ENCODE measurements at regions not wholly inside any gene's neighbourhood (a gene's known extent, or its start where the extent isn't known, plus 50 kb on each side); places are given as distances from the start of the nearest gene placed in this dataset.

DNA sequence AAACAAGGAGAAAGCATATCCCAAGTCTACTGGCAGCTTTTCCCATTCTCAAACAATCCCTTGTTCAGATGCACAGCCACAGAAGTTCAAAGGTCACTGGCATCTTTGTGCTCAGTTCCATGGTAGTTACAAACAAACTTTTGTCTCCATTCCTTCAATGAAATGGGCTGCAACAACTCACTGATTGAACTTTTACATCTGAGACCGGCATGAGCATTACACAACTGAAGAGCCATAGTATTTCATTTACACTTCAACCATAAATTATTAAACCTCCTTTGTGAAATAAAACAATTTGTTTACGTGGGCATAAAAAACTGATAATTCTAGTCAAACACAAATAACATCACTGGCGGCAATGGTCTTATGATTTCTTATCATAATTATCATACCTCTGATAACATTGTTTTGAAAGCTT lies 67.8 kb upstream of the ARHGAP32 start (continued):
- TF ChIP-seq, protein P1, sequence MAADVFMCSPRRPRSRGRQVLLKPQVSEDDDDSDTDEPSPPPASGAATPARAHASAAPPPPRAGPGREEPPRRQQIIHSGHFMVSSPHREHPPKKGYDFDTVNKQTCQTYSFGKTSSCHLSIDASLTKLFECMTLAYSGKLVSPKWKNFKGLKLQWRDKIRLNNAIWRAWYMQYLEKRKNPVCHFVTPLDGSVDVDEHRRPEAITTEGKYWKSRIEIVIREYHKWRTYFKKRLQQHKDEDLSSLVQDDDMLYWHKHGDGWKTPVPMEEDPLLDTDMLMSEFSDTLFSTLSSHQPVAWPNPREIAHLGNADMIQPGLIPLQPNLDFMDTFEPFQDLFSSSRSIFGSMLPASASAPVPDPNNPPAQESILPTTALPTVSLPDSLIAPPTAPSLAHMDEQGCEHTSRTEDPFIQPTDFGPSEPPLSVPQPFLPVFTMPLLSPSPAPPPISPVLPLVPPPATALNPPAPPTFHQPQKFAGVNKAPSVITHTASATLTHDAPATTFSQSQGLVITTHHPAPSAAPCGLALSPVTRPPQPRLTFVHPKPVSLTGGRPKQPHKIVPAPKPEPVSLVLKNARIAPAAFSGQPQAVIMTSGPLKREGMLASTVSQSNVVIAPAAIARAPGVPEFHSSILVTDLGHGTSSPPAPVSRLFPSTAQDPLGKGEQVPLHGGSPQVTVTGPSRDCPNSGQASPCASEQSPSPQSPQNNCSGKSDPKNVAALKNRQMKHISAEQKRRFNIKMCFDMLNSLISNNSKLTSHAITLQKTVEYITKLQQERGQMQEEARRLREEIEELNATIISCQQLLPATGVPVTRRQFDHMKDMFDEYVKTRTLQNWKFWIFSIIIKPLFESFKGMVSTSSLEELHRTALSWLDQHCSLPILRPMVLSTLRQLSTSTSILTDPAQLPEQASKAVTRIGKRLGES (CRISPR knock-in tag; IDR thresholded peaks at IDR 0.05; ENCODE audit: borderline replicate concordance) = no peak
- TF ChIP-seq, protein P2, sequence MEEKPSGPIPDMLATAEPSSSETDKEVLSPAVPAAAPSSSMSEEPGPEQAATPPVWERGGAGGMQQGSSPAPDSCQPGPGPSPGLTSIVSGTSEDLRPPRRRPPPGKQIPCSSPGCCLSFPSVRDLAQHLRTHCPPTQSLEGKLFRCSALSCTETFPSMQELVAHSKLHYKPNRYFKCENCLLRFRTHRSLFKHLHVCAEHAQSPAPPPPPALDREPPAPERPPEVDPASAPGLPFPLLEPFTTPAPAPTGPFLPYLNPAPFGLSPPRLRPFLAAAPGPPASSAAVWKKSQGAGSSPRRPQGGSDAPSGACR (CRISPR knock-in tag; IDR thresholded peaks at IDR 0.05) = no peak
- TF ChIP-seq, protein P3, sequence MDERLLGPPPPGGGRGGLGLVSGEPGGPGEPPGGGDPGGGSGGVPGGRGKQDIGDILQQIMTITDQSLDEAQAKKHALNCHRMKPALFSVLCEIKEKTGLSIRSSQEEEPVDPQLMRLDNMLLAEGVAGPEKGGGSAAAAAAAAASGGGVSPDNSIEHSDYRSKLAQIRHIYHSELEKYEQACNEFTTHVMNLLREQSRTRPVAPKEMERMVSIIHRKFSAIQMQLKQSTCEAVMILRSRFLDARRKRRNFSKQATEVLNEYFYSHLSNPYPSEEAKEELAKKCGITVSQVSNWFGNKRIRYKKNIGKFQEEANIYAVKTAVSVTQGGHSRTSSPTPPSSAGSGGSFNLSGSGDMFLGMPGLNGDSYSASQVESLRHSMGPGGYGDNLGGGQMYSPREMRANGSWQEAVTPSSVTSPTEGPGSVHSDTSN (CRISPR knock-in tag; IDR thresholded peaks at IDR 0.05) = no peak
- TF ChIP-seq ZNF570 (CRISPR knock-in tag; IDR thresholded peaks at IDR 0.05; ENCODE audit: borderline replicate concordance) (no peak), ZNF83 (CRISPR knock-in tag; IDR thresholded peaks at IDR 0.05; ENCODE audit: borderline replicate concordance) (no peak), HIVEP1 (CRISPR knock-in tag; IDR thresholded peaks at IDR 0.05) (no peak), ZNF335 (CRISPR knock-in tag; IDR thresholded peaks at IDR 0.05) (no peak), NR2C2 (CRISPR knock-in tag; IDR thresholded peaks at IDR 0.05; ENCODE audit: borderline replicate concordance) (peak; percentile 85; the same call in 1 of the 2 replicates), KDM5B (CRISPR knock-in tag; IDR thresholded peaks at IDR 0.05; ENCODE audit: borderline replicate concordance) (no peak), SIX1 (CRISPR knock-in tag; IDR thresholded peaks at IDR 0.05; ENCODE audit: borderline replicate concordance) (peak; percentile 41; the same call in 1 of the 2 replicates)
- TF ChIP-seq, protein P4, sequence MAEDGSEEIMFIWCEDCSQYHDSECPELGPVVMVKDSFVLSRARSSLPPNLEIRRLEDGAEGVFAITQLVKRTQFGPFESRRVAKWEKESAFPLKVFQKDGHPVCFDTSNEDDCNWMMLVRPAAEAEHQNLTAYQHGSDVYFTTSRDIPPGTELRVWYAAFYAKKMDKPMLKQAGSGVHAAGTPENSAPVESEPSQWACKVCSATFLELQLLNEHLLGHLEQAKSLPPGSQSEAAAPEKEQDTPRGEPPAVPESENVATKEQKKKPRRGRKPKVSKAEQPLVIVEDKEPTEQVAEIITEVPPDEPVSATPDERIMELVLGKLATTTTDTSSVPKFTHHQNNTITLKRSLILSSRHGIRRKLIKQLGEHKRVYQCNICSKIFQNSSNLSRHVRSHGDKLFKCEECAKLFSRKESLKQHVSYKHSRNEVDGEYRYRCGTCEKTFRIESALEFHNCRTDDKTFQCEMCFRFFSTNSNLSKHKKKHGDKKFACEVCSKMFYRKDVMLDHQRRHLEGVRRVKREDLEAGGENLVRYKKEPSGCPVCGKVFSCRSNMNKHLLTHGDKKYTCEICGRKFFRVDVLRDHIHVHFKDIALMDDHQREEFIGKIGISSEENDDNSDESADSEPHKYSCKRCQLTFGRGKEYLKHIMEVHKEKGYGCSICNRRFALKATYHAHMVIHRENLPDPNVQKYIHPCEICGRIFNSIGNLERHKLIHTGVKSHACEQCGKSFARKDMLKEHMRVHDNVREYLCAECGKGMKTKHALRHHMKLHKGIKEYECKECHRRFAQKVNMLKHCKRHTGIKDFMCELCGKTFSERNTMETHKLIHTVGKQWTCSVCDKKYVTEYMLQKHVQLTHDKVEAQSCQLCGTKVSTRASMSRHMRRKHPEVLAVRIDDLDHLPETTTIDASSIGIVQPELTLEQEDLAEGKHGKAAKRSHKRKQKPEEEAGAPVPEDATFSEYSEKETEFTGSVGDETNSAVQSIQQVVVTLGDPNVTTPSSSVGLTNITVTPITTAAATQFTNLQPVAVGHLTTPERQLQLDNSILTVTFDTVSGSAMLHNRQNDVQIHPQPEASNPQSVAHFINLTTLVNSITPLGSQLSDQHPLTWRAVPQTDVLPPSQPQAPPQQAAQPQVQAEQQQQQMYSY (CRISPR knock-in tag; IDR thresholded peaks at IDR 0.05) = no peak
- TF ChIP-seq, protein P5, sequence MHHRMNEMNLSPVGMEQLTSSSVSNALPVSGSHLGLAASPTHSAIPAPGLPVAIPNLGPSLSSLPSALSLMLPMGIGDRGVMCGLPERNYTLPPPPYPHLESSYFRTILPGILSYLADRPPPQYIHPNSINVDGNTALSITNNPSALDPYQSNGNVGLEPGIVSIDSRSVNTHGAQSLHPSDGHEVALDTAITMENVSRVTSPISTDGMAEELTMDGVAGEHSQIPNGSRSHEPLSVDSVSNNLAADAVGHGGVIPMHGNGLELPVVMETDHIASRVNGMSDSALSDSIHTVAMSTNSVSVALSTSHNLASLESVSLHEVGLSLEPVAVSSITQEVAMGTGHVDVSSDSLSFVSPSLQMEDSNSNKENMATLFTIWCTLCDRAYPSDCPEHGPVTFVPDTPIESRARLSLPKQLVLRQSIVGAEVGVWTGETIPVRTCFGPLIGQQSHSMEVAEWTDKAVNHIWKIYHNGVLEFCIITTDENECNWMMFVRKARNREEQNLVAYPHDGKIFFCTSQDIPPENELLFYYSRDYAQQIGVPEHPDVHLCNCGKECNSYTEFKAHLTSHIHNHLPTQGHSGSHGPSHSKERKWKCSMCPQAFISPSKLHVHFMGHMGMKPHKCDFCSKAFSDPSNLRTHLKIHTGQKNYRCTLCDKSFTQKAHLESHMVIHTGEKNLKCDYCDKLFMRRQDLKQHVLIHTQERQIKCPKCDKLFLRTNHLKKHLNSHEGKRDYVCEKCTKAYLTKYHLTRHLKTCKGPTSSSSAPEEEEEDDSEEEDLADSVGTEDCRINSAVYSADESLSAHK (CRISPR knock-in tag; IDR thresholded peaks at IDR 0.05; ENCODE audit: borderline replicate concordance) = no peak
- TF ChIP-seq, protein P6, sequence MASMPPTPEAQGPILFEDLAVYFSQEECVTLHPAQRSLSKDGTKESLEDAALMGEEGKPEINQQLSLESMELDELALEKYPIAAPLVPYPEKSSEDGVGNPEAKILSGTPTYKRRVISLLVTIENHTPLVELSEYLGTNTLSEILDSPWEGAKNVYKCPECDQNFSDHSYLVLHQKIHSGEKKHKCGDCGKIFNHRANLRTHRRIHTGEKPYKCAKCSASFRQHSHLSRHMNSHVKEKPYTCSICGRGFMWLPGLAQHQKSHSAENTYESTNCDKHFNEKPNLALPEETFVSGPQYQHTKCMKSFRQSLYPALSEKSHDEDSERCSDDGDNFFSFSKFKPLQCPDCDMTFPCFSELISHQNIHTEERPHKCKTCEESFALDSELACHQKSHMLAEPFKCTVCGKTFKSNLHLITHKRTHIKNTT (CRISPR knock-in tag; IDR thresholded peaks at IDR 0.05) = no peak
- TF ChIP-seq, protein P7, sequence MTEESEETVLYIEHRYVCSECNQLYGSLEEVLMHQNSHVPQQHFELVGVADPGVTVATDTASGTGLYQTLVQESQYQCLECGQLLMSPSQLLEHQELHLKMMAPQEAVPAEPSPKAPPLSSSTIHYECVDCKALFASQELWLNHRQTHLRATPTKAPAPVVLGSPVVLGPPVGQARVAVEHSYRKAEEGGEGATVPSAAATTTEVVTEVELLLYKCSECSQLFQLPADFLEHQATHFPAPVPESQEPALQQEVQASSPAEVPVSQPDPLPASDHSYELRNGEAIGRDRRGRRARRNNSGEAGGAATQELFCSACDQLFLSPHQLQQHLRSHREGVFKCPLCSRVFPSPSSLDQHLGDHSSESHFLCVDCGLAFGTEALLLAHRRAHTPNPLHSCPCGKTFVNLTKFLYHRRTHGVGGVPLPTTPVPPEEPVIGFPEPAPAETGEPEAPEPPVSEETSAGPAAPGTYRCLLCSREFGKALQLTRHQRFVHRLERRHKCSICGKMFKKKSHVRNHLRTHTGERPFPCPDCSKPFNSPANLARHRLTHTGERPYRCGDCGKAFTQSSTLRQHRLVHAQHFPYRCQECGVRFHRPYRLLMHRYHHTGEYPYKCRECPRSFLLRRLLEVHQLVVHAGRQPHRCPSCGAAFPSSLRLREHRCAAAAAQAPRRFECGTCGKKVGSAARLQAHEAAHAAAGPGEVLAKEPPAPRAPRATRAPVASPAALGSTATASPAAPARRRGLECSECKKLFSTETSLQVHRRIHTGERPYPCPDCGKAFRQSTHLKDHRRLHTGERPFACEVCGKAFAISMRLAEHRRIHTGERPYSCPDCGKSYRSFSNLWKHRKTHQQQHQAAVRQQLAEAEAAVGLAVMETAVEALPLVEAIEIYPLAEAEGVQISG (CRISPR knock-in tag; IDR thresholded peaks at IDR 0.05) = no peak

Data from HepG2 (cell line).